GM21447 (cell line): ENCODE measurements at regions not wholly inside any gene's neighbourhood (a gene's known extent, or its start where the extent isn't known, plus 50 kb on each side); places are given as distances from the start of the nearest gene placed in this dataset.
"Not testable (repeated sequence)": the region's sequence is repeated elsewhere in the genome, so short reads cannot be mapped to it uniquely, and the experiment has no call there.

Experiments used
- ATAC-seq: cut with Tn5 transposase; IDR thresholded peaks from one replicate; pipeline ENCODE4 v1.9.1; 2021; ENCODE audit not compliant: unreplicated experiment

- ATAC-seq = no peak
Observed at GRCh38 chr1:31485166-31485565, 72.2 kb downstream of the SERINC2 start.

GRCh38 chr1:31487143-31487542 lies 74.1 kb downstream of the SERINC2 start:
- no peak for ATAC-seq

- no peak for ATAC-seq
Observed at GRCh38 chr1:31487721-31488293, 74.8 kb downstream of the SERINC2 start.

DNA sequence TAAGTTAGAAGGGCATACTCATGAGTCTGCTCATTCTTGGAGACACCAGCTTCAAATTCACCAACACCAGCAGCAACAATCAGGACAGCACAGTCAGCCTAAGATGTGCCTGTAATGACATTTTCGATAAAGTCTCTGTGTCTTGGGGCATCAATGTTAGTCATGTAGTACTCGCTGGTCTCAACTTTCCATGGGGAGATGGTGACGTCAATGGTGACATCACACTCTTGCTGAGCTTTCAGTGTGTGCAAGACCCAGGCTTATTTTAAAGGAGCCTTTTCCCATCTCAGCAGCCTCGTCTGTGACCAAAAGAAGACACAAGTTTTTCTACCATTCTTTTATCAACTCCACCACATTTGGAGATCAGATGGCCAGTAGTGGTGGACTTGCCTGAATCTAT lies 75.5 kb downstream of the SERINC2 start:
- no peak for ATAC-seq

GRCh38 chr1:31489575-31489974 lies 76.6 kb downstream of the SERINC2 start:
- not testable (repeated sequence) for ATAC-seq

GRCh38 chr1:31490596-31490995 lies 77.6 kb downstream of the SERINC2 start:
- ATAC-seq = not testable (repeated sequence)

DNA sequence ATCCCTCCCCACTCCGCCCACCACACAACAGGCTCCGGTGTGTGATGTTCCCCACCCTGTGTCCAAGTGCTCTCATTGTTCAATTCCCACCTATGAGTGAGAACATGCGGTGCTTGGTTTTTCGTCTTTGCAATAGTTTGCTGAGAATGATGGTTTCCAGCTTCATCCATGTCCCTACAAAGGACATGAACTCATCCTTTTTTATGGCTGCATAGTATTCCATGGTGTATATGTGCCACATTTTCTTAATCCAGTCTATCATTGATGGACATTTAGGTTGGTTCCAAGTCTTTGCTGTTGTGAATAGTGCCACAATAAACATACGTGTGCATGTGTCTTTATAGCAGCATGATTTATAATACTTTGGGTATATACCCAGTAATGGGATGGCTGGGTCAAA lies 81.0 kb upstream of the TINAGL1 start:
- not testable (repeated sequence) for ATAC-seq

DNA sequence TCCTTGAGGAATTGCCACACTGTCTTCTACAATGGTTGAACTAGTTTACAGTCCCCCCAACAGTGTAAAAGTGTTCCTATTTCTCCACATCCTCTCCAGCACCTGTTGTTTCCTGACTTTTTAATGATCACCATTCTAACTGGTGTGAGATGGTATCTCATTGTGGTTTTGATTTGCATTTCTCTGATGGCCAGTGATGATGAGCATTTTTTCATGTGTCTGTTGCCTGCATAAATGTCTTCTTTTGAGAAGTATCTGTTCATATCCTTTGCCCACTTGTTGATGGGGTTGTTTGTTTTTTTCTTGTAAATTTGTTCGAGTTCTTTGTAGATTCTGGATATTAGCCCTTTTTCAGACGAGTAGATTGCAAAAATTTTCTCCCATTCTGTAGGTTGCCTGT lies 80.5 kb upstream of the TINAGL1 start:
- ATAC-seq = not testable (repeated sequence)

GRCh38 chr1:31497601-31498000 lies 78.7 kb upstream of the TINAGL1 start:
- ATAC-seq = no peak

DNA sequence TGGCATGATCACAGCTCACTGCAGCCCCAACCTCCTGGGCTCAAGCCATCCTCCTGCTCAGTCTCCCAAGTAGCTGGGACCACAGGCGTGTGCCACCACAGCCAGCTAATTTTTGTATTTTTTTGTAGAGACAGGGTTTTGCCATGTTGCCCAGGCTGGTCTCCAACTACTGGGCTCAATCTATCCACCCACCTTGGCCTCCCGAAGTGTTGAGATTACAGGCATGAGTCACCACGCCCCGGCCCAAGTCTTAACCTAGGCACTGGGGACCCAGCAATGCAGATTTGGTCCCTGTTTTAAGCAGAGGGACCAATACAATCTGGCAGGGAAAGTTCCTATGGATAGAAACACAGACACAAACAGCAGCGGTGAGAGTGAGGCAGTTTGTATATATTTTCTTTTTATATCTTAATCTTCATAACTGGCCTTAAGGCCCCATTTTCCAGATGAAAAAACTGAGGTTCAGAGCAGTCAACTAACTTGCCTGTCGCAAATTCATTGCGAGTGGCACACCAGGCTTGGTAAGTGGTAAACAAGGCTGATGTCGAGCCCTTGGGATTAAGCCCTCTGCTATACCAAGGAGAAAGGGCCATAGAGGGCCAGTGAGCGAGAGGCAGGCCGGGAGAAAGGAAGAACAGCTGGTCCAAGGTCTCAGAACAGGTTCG lies 77.8 kb upstream of the TINAGL1 start:
- no peak for ATAC-seq

GRCh38 chr1:31501505-31501904 lies 74.8 kb upstream of the TINAGL1 start:
- no peak for ATAC-seq

DNA sequence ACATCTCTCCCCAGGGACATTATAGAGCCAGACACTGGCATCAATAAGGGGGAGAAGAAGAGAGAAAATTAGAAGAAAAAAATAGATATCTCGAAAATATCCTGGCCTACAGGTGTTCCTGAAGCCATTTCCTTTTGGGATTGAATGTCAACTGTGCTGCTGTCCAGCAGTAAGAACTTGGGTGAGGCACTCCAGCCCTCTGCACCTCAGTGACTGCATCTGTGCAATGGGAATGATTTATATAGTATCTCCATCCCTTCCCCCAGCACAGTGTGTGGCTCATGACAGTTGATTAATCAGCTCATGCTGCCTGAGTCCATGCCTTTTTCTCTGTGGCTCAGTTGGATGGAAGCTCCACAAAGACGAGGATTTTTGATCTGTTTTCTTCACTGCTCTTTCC lies 74.1 kb upstream of the TINAGL1 start:
- ATAC-seq = no peak

GRCh38 chr1:31502926-31503511 lies 73.3 kb upstream of the TINAGL1 start:
- no peak for ATAC-seq

DNA sequence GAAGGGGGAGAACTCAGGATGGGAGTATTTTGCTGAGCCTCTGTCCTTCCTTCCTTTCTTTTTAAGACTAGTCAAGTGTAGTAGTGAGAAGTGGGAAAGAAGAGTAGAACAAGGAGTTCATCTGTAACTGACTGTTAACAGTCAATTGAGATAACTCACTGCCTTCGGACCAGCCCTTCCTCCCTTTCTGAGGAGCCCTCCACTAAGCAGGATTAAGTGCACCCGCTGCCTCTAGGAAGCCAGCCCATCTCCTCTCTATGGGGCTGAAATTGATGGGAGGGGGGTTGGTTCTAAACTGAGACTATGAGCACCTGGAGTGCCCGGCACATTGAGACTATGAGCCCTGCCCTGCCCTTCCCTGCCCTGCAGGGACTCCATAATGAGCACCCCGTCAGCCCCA lies 72.7 kb upstream of the TINAGL1 start:
- ATAC-seq = no peak

- ATAC-seq = no peak
Observed at GRCh38 chr1:31504001-31504400, 72.3 kb upstream of the TINAGL1 start.

DNA sequence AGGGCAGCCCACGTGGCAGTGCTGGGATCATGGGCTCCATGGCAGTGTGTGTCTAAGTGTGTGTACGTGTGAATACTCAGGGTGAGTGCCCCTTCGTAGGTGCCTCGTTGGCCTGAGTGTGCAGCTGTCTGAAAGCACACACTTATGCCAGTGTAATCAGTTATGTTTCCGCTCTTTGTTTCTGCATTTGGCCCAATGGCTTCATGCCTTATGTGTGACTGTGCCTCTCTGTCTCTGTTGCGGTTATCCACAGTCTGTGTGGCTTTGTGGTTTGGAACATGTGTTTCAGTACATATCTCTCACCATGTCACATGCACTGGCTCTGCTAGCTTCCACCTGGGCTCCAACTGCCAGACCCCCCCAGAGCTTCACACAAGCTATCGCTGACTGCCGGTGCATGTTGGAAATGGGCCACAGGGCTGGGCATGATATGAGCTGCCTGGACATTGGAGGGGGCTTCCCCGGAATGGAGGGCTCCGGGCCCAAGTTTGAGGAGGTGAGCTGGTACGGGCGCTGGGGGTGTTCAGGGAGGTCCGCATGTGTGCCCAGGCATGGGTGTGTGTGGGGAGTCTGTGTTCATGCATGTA lies 70.3 kb upstream of the TINAGL1 start:
- ATAC-seq = peak; percentile 56

DNA sequence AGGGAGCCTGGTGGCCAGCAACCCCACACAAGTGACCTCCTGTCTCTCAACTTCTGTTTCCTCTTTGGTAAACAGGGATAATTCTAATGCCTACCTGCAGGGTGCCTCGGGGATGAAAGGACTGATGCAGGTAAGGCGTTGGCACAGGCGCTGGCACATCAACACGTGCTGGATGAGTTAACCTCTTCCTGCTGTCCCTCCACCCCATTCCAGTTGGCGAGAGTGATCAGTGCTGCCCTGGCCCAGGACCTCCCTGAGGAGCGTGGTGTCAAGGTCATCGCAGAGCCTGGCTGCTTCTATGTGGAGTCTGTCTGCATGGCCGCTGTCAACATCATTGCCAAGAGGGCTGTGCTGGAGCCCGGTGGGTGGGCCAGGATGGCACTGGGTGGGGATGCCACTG lies 69.1 kb upstream of the TINAGL1 start:
- no peak for ATAC-seq

DNA sequence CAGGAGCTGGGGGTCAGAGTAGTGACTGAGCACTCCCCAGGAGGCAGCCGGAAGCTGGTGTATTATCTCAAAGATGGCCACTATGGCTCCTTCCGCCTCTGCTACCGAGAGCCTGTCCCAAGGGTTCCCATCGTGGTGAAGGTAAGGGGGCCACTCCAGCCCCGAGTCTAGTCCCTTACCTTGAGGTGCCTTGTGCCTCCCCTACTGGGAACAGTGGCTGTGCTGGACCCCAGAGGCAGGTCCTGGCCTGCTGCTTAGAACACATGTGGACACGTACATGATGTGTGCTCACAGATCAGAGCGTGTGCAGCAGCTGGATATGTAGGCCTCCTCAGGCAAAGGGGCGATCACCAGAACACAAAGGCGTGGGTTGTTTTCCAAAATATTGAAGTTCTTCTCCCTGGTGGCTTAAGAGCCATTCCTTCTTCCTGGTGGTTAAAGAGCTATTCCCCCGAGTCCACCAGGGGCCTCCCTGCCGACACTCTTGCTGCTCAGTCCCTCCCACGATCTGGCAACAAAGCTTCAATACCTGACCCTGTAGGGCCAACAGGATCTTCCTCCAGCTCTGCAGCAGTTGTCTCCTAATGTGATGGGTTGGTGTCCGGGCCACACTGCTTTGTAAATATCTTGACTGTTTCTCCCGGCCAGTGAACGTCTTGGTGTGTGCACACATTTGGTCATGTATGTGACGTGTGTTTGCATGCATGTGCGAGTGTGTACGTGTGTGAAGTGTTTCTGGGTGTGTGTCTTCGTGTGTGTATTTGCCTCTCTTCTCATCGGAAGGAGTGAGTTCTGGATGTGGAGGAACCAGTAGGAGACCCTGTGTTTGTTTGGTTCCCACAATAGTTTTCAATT lies 68.4 kb upstream of the TINAGL1 start:
- no peak for ATAC-seq

DNA sequence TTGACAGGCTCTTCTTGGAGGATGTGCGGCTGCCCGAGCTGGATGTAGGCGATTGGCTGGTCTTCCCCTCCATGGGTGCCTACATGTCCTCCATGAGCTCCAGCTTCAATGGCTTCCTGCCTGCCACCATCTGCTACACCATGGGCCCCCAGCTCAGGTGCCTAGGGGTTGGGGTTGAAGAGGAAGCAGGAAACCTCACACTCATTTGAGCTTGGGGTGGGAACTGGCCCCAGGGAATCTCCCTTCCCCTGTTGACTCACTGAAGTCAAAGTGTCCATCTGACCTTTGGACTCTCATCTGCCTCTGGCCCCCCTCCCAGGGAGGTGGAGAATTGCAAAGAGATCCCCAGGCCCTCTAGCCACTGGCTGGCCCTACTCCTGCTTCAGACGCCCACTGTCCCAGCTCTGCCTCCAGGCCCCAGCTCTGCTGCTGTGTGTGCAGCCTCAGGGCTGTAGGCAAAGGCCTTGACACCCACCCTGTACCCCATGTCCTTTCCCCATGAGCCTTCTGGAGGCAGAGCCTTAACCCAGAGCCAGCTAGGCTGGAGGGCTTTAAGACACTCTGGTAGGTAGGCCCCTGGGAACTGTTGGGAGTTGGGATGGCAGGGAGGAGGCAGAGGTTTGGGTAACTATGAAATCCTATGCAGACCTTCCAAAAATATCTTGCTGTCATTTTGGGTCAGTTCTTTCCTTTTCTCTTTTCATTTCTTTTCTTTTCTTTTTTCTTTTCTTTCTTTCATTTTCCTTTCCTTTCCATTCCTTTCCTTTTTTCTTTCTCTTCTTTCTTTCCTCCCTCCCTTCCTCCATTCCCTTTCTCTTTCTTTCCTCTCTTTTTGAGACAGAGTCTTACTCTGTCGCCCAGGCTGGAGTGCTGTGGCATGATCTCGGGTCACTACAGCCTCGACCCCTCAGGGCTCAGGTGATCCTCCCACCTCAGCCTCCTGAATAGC lies 66.9 kb upstream of the TINAGL1 start:
- peak; percentile 45 for ATAC-seq

- no peak for ATAC-seq
Observed at GRCh38 chr1:31510304-31510703, 66.0 kb upstream of the TINAGL1 start.
